HG02571 (cell line): ENCODE measurements at regions not wholly inside any gene's neighbourhood (a gene's known extent, or its start where the extent isn't known, plus 50 kb on each side); places are given as distances from the start of the nearest gene placed in this dataset.

Experiments
- ATAC-seq: cut with Tn5 transposase; IDR thresholded peaks from one replicate; pipeline ENCODE4 v1.9.1; 2021; ENCODE audit warnings: mild to moderate bottlenecking, moderate library complexity; ENCODE audit not compliant: unreplicated experiment

GRCh38 chr15:35654332-35654731, 108.4 kb upstream of the DPH6 start:
- no peak for ATAC-seq

DNA sequence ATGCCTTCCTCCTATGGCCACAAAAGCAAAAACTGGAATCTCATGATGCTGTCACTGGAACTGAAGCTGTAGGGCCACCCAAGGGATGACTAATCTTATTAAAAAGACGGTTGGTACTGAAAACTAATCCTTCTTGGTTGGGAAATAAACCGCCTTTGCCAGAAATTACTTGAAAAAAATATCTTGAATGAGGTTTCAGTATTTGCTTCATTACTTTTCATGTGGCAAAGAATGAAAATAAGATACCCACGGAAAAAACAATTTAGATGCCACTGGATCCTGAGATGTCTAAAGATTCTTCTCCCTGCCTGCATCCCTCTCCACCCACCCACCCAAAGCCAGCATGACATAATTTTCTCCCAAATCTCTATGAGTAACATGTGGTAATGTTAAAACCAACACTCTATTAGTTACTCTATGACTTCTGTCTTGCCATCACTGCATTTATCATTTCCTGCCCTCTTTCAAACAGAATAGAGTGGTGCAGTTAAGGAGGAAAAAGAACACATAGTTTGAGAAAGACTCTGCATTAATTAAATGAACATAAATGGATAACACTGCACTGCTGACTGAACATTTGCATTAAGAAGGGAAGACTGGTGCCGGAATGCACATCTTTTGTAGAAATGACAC, 111.8 kb upstream of the DPH6 start:
- ATAC-seq: no peak

GRCh38 chr15:35663956-35664355, 118.0 kb upstream of the DPH6 start:
- no peak for ATAC-seq

- no peak for ATAC-seq
Observed at GRCh38 chr15:35665896-35666536, 120.1 kb upstream of the DPH6 start.

- ATAC-seq: no peak
Observed at GRCh38 chr15:35667908-35668307, 121.9 kb upstream of the DPH6 start.

DNA sequence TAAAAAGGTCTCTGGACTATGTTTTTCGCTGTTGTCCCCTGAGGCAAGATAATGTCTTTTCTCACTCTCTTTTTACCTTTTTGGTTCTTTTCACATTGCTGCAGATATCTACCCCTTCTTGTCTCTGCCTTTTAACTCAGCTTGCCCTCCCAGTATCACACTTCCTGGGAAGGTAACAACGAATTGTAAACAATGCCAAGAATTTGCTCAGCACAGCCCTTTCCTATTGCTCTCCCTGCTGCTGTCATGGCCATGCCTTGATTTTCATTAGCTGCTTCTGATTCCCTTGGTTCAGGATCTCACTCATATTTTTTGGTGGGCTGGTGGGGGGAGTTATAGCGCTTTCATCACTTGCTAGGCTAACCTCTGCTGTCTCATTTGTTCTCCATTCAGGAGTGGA, 123.1 kb upstream of the DPH6 start:
- ATAC-seq: no peak

DNA sequence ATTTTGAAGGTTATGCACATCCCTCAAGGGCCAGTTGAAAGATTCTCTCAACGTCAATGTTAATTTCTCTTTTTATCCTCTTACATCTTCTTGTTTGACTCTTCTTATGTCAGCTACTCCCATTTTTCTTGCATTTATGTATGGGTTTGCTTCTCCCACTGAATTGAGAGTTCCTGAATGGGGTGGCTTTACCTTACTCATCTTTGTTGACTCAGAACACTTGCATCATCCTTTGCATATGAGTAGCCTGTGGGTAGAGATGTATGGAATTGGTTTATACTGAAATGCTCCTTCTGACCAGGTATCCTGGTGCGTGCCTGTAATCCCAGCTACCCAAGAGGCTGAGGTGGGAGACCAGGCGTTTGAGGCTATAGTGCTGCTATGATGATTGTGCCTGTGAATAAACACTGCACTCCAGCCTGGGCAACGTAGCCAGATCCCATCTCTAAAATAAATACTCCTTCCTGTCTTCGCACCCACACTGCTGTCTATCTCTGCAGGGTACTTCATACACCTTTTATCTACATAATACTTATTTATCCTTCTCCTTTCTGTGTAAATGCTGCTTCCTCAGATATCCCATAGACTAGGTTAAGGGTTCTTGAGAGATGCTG, 123.6 kb upstream of the DPH6 start:
- ATAC-seq: no peak

- ATAC-seq: no peak
Observed at GRCh38 chr15:35671197-35671596, 125.2 kb upstream of the DPH6 start.

DNA sequence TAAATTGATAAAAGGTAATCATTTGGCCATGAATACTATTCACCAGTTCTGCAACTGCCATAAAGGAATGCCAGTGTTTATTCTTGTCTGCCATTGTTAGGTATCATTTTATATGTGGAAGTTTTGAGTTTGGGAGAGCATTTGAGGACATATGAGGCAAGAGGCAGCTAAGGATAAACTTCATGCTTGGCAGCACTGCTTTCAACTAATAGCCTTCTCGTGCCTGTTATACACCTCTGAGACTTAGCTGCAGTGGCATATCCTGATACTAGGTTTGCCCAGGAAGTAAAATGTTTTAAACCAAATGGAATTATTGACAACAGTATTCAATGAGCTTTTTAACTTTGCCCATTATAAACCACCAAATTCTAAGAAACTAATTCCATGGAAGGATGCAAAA, 126.0 kb upstream of the DPH6 start:
- no peak for ATAC-seq

DNA sequence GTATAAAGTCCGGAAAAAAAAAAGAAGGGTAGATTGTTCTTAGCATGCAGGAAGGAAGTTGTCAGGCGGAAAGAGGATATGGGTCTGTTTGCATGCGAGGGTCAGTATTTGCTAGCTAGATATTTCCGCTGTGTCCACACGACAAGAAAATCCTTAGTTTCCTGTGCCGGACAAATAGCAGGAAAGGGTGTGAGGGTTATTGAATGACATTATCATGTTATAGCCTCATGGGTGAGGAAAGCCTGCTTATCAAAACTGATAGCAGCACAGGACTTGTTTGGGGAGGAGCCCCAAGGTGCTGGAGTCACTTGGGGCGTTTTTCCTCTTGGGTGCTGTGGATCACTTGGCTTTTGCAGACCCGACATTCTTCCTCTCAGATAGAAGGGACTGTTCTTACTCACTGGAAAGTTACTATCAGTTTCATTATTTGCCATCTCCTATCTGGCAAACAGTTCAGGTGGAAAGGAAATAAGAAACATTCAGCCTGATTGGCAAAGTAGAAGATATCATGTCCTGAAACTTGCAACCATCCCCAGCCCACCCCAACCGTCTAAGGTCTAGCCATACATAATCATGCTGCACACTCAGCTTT, 127.2 kb upstream of the DPH6 start:
- ATAC-seq: no peak

GRCh38 chr15:35674873-35675781, 129.2 kb upstream of the DPH6 start:
- no peak for ATAC-seq

DNA sequence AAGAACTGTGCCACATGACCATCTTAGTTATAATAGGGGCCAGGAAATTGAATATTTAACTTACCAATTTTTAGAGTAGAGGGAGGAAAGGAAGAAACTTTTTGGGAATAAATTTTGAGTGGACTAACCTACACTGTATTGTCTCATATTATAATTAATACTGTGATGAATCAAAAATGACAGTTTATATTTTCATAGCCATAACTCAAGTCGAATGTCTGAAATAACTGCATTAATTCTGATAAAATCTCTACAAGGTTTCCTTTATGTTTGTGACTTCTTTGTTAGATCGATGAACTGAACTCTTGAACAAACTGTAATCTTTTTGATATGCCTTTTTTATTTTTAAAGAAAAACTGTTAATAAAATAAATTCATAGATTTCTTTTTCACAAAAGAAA, 132.8 kb upstream of the DPH6 start:
- ATAC-seq: no peak

GRCh38 chr15:35679186-35679585, 133.2 kb upstream of the DPH6 start:
- ATAC-seq: no peak

GRCh38 chr15:35680951-35681350, 135.0 kb upstream of the DPH6 start:
- no peak for ATAC-seq

DNA sequence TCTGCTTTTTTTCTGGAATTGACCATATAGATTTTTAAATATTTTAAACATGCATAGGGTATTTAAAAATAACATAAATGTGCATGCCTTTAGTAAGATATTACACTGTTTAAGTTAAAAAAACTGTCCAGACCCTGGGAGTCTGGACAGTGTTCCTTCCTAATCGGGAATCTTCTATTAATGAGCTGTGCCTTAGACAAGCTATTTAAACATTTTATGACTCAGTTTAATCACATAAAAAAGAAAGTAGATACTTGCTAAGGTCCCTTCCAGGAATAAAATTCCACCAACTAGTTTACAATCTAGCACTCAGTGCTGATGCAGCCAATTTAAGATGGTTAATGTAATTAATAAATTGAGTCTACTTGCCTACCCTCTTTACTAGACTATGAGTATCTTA, 140.4 kb upstream of the DPH6 start:
- ATAC-seq: no peak

GRCh38 chr15:35689266-35689665, 143.3 kb upstream of the DPH6 start:
- ATAC-seq: no peak

- no peak for ATAC-seq
Observed at GRCh38 chr15:35690089-35690488, 144.1 kb upstream of the DPH6 start.

GRCh38 chr15:35690698-35691116, 144.7 kb upstream of the DPH6 start:
- ATAC-seq: no peak

DNA sequence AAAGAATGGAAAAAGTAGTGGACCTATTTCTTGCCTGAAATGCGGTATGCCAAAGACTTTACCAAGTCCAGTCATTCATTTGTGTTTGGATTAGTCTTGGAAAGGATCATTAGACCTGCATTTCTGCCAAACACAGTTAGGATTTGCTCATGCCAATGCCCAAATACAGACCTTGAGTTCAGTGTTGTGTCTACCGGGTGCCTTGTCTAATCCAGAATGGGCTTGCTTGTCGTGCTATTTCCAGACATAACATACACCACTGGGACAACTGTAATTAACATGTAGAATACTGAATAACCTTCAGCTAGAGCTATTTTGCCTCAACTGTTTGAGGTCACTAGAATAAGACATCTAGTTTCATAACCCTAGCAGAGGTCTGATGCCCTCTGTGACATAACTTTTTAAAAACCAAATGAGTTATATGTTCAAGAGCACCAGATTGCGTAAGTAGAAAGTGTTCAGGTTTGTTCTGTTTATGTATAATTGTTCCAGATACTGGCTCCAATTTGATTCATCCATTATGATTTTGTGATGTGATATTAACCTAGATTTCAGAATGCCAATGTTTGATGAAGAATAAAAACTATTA, 145.3 kb upstream of the DPH6 start:
- ATAC-seq: no peak
